CD4-positive, alpha-beta T cell (primary cell): ENCODE measurements at regions not wholly inside any gene's neighbourhood (a gene's known extent, or its start where the extent isn't known, plus 50 kb on each side); places are given as distances from the start of the nearest gene placed in this dataset.

Experiments used
- ATAC-seq: fragments of 200-7000 bp; cut with Tn5 transposase; one replicate; pipeline ENCODE4 v1.10.0; 2022; ENCODE audit warnings: mild to moderate bottlenecking; ENCODE audit not compliant: poor library complexity
- CTCF ChIA-PET: fragments of 350-600 bp; sonication (Branson Sonifier 250); formaldehyde crosslinking; loops from one replicate; lab custom pipeline; 2021; ENCODE audit warnings: antibody characterized with exemption, inconsistent platforms; lab: Charles Lee
- POLR2A ChIA-PET: fragments of 350-600 bp; sonication (Branson Sonifier 250); formaldehyde crosslinking; loops from one replicate; lab custom pipeline; 2021; ENCODE audit warnings: antibody characterized with exemption, inconsistent platforms; lab: Charles Lee
- DNase-seq, 14 experiments: peaks; one replicate each; pipeline ENCODE4 v3.0.0-alpha.2; 2013 to 2020; ENCODE audit warnings: mixed read lengths in 2 of 14
- H3K27ac ChIP-seq, 2 donors: one replicate each; pipeline versions ENCODE4 v1.5.1 to v1.7.0; 2013; ENCODE audit warnings: low read length in 2 of 2, low read depth in 1 of 2, mild to moderate bottlenecking in 1 of 2
- H3K27me3 ChIP-seq, 2 experiments: 1 replicate in 1 of 2; 2 replicates in 1 of 2; pipeline versions ENCODE4 v1.6.1 to v1.7.0; 2013; ENCODE audit warnings: low read length in 2 of 2, control low read depth in 1 of 2, mild to moderate bottlenecking in 1 of 2, moderate library complexity in 1 of 2; ENCODE audit not compliant: insufficient read depth in 2 of 2, control insufficient read depth in 1 of 2
- H3K36me3 ChIP-seq: one replicate; pipeline ENCODE4 v1.6.1; 2013; ENCODE audit warnings: low read length, control low read depth; ENCODE audit not compliant: insufficient read depth
- H3K4me1 ChIP-seq: one replicate; pipeline ENCODE4 v1.6.1; 2013; ENCODE audit warnings: low read length, control low read depth; ENCODE audit not compliant: insufficient read depth
- H3K4me3 ChIP-seq: one replicate; pipeline ENCODE4 v1.5.1; 2013; ENCODE audit warnings: mild to moderate bottlenecking, low read length, moderate library complexity
- H3K9me3 ChIP-seq, 2 experiments: 1 replicate in 1 of 2; 2 replicates in 1 of 2; pipeline versions ENCODE4 v1.6.1 to v1.7.0; 2013; ENCODE audit warnings: low read length in 2 of 2, mild to moderate bottlenecking in 2 of 2, control low read depth in 1 of 2, moderate library complexity in 1 of 2; ENCODE audit not compliant: control insufficient read depth in 1 of 2, insufficient read depth in 1 of 2
- H3K27ac Mint-ChIP-seq: one replicate; pipeline ENCODE4 v1.8.0; 2020; ENCODE audit warnings: mixed read lengths
- H3K27me3 Mint-ChIP-seq: one replicate; pipeline ENCODE4 v1.8.0; 2021; ENCODE audit warnings: mixed read lengths
- H3K36me3 Mint-ChIP-seq: one replicate; pipeline ENCODE4 v1.8.0; 2021; ENCODE audit warnings: low read depth, mixed read lengths
- H3K4me1 Mint-ChIP-seq: one replicate; pipeline ENCODE4 v1.8.0; 2021; ENCODE audit warnings: low read depth, mixed read lengths
- H3K4me3 Mint-ChIP-seq: one replicate; pipeline ENCODE4 v1.8.0; 2020; ENCODE audit warnings: mild to moderate bottlenecking, mixed read lengths
- H3K9me3 Mint-ChIP-seq: one replicate; pipeline ENCODE4 v1.8.0; 2020; ENCODE audit warnings: mixed read lengths
- intact Hi-C, 2 experiments: fragments of 100-400 bp; cut with DNase I in 1 of 2; cut with micrococcal nuclease in 1 of 2; formaldehyde crosslinking; loops; one replicate each; pipeline versions ENCODE4 v1.15.1 to v1.9.0; 2023 to 2025; cut with DNase I, micrococcal nuclease
- TF ChIP-seq, protein P1 (sequence below): fragments of 200-600 bp; IDR thresholded peaks from one replicate; pipeline ENCODE4 v1.8.0; 2022; ENCODE audit warnings: antibody characterized with exemption, mild to moderate bottlenecking

DNA sequence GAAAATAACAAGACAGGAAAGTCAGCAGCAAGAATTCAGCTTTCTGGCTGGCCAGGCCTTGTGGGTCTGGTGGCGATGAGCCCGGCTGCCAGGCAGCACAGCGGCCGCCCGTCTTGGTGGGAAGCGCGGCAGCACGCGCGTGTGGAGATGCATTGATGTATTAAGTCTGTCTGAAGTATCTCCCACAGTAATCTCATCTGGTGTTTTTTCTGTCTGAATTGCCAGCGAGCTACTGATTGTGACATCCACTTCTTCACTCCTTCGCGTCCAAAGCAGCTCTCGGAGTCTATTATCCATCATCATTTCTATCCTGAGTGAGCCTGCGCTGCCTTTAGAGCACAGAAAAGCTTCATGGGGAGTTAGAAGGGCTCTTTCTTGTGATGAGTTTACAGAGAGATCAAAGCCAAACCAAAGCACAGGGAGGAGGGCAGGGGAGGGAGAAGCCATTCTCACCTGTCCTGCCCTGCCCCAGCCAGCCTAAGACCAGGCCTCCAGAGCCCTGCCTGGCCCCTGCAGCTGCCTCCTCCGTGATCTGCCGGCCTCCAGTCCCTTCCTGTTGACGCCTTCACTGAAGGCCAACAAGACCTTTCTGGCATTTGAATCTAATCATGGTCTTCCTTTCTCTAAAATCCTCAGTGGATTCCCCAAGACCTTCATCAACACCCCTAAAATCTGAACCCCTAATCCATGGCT lies 1419.0 kb downstream of the TBC1D22A start:
- H3K4me1 Mint-ChIP-seq = no peaks in the 10 kb centered on the region
- intact Hi-C loops = no loop called here
- Histone ChIP-seq H3K4me3 (no peak overlapping the region), H3K27ac (no peak overlapping the region), H3K36me3 (no peaks in the 10 kb centered on the region), H3K27me3 (no peaks in the 10 kb centered on the region), H3K9me3 (peaks cover 0 to 4% of the 10 kb centered on the region in 2 experiments), H3K4me1 (no peaks in the 10 kb centered on the region)
- no peak overlapping the region for H3K4me3 Mint-ChIP-seq
- H3K27ac Mint-ChIP-seq = no peak overlapping the region
- no peak for DNase-seq
- TF ChIP-seq, protein P1, sequence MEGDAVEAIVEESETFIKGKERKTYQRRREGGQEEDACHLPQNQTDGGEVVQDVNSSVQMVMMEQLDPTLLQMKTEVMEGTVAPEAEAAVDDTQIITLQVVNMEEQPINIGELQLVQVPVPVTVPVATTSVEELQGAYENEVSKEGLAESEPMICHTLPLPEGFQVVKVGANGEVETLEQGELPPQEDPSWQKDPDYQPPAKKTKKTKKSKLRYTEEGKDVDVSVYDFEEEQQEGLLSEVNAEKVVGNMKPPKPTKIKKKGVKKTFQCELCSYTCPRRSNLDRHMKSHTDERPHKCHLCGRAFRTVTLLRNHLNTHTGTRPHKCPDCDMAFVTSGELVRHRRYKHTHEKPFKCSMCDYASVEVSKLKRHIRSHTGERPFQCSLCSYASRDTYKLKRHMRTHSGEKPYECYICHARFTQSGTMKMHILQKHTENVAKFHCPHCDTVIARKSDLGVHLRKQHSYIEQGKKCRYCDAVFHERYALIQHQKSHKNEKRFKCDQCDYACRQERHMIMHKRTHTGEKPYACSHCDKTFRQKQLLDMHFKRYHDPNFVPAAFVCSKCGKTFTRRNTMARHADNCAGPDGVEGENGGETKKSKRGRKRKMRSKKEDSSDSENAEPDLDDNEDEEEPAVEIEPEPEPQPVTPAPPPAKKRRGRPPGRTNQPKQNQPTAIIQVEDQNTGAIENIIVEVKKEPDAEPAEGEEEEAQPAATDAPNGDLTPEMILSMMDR = no peak
- POLR2A ChIA-PET = no interaction called here
- H3K27me3 Mint-ChIP-seq = no peaks in the 10 kb centered on the region
- H3K9me3 Mint-ChIP-seq = no peaks in the 10 kb centered on the region
- ATAC-seq = no peak
- no peaks in the 10 kb centered on the region for H3K36me3 Mint-ChIP-seq
- CTCF ChIA-PET = no interaction called here

DNA sequence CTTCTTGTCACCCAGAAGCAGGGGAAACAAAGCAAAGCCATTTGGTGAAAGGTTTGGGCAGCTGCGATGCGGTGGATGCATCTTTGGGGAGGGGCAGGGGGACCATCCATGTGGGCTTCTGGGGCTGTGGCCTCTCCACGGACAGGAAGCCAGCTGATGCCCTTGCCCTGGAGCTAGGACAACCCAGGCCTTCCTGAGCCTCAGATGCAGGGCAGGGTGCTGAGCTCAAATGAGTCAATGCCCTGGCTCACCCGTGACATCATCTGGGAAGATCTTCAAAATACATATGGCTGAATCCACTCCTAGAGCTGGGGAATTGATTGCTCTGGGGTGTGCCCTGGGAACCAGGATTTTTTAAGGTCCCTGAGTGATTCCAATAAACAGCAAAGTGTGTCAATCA lies 1418.2 kb downstream of the TBC1D22A start:
- no peak for ATAC-seq
- no peaks in the 10 kb centered on the region for H3K27me3 Mint-ChIP-seq
- no peak overlapping the region for H3K27ac Mint-ChIP-seq
- no peak overlapping the region for H3K4me3 ChIP-seq
- no peak overlapping the region for H3K4me3 Mint-ChIP-seq
- ChIA-PET CTCF (no interaction called here), POLR2A (no interaction called here)
- H3K27ac ChIP-seq = no peak overlapping the region
- no peaks in the 10 kb centered on the region for H3K36me3 Mint-ChIP-seq
- H3K27me3 ChIP-seq = no peaks in the 10 kb centered on the region
- H3K9me3 Mint-ChIP-seq = no peaks in the 10 kb centered on the region
- DNase-seq = no peak
- peaks cover 0 to 4% of the 10 kb centered on the region in 2 experiments for H3K9me3 ChIP-seq
- TF ChIP-seq, protein P1 = no peak
- no peaks in the 10 kb centered on the region for H3K36me3 ChIP-seq
- intact Hi-C loops = no loop called here
- H3K4me1 ChIP-seq = no peaks in the 10 kb centered on the region
- H3K4me1 Mint-ChIP-seq = no peaks in the 10 kb centered on the region

DNA sequence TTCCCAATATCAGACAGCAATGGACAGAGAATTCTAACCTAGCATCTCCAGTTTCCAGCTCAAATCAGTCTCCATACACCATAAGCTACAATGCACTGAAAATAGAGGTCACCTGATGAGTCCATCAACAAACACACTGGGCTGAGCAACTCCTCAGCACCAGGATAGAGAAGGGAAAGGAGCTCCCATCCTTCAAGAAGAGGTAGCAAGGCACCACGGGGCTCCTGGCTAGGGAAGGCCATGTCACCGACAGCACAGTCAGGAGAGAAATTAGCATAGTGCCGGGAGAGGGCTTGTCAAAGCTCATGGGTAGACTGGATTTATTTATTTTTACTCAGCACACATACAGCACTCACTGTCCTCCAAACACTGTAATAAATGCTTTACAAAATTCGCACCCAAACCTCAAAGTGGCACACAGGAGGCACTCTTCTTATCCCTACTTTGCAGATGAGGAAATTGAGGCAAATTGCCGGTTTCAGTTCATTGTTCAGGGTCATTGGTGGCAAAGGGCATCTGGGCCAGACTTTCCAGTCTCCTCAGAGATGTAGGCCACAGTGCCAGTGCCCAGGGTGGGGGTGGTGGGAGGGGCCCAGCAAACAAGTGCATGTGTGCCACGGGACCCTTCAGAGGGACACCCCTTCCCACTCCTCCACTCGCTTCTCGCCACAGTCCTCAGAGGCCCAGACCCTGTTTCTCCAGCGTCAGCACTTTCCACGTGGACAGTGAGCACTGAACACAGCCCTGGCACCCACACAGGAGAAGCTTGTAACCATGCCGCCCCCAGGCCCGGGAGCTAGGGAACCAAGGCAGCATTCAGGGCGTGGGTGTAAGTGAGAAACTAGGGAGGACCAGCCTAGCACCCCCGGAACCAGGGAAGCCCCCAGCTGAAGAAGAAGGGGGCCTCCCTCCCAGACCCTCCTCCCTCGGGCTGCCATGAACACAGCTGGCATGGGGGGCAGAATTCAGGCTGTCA lies 1417.4 kb downstream of the TBC1D22A start:
- TF ChIP-seq, protein P1 = no peak
- CTCF ChIA-PET = no interaction called here

More for the DNA sequence above, 1417.4 kb downstream of the TBC1D22A start:
- no peaks in the 10 kb centered on the region for H3K9me3 Mint-ChIP-seq
- Histone ChIP-seq H3K27me3 (no peaks in the 10 kb centered on the region), H3K27ac (no peak overlapping the region), H3K9me3 (no peaks in the 10 kb centered on the region), H3K36me3 (no peaks in the 10 kb centered on the region), H3K4me1 (no peaks in the 10 kb centered on the region), H3K4me3 (no peak overlapping the region)
- H3K4me1 Mint-ChIP-seq = no peaks in the 10 kb centered on the region
- DNase-seq (no peak), ATAC-seq (no peak)
- POLR2A ChIA-PET = no interaction called here
- H3K36me3 Mint-ChIP-seq = no peaks in the 10 kb centered on the region
- no peak overlapping the region for H3K4me3 Mint-ChIP-seq
- no peaks in the 10 kb centered on the region for H3K27me3 Mint-ChIP-seq
- intact Hi-C loops = no loop called here
- H3K27ac Mint-ChIP-seq = no peak overlapping the region
